ENCODE measurements at regions not wholly inside any gene's neighbourhood (a gene's known extent, or its start where the extent isn't known, plus 50 kb on each side); places are given as distances from the start of the nearest gene placed in this dataset.

DNA sequence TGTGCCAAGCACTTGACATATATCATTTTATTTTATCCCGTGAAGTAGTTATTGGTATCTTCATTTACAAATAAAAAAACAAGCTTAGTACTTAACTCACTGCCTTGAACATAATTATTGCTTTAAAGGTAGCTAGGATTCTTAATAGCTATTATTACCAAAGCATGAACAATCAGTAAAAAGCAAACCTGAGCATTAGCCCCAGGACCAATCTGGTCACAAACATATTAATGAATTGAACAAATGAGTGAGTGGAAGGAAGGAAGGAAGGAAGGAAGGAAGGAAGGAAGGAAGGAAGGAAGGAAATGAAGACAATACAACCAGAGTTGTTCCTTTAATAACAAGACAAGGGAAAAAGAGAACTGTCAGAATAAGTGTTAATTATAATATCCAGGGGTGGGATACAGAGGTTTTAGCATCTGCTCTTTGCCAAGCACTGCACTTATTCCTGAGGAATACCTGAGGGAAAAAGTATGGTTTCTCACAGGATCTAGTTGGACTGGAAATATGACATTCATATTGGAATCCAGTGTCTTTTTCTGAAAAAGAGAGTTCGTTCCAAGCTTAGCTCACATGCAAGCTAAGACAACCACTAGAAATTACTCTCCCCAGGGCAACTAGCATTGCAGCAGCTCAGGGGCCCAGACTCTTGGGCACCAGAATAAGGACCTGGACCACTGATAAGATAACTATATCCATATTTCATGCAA, 172.9 kb upstream of the MGMT start:
- TF ChIP-seq, protein P1, sequence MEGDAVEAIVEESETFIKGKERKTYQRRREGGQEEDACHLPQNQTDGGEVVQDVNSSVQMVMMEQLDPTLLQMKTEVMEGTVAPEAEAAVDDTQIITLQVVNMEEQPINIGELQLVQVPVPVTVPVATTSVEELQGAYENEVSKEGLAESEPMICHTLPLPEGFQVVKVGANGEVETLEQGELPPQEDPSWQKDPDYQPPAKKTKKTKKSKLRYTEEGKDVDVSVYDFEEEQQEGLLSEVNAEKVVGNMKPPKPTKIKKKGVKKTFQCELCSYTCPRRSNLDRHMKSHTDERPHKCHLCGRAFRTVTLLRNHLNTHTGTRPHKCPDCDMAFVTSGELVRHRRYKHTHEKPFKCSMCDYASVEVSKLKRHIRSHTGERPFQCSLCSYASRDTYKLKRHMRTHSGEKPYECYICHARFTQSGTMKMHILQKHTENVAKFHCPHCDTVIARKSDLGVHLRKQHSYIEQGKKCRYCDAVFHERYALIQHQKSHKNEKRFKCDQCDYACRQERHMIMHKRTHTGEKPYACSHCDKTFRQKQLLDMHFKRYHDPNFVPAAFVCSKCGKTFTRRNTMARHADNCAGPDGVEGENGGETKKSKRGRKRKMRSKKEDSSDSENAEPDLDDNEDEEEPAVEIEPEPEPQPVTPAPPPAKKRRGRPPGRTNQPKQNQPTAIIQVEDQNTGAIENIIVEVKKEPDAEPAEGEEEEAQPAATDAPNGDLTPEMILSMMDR (CRISPR knock-in tag; IDR thresholded peaks at IDR 0.05): no peak
- TF ChIP-seq EZH2 (conservative IDR thresholded peaks at IDR 0.05; ENCODE audit: low read depth, low read length) (no peak), SUZ12 (IDR thresholded peaks at IDR 0.05; ENCODE audit: low read depth, low read length) (no peak), ZKSCAN1 (IDR thresholded peaks at IDR 0.05; ENCODE audit: low read length) (no peak), POLR2AphosphoS5 (IDR thresholded peaks at IDR 0.05; ENCODE audit: low read depth, low read length) (no peak), ZKSCAN5 (CRISPR knock-in tag; IDR thresholded peaks at IDR 0.05) (no peak), ZNF296 (CRISPR knock-in tag; conservative IDR thresholded peaks at IDR 0.05) (no peak), SP1 (IDR thresholded peaks at IDR 0.05) (no peak), SP1 (CRISPR knock-in tag; IDR thresholded peaks at IDR 0.05) (no peak), SNRNP70 (IDR thresholded peaks at IDR 0.05; ENCODE audit: low read depth, low read length) (no peak), POGZ (CRISPR knock-in tag; IDR thresholded peaks at IDR 0.05) (no peak), NCOR1 (IDR thresholded peaks at IDR 0.05; ENCODE audit: borderline replicate concordance, low read length) (no peak), PHF21A (CRISPR knock-in tag; IDR thresholded peaks at IDR 0.05) (no peak)
- TF ChIP-seq, protein P2, sequence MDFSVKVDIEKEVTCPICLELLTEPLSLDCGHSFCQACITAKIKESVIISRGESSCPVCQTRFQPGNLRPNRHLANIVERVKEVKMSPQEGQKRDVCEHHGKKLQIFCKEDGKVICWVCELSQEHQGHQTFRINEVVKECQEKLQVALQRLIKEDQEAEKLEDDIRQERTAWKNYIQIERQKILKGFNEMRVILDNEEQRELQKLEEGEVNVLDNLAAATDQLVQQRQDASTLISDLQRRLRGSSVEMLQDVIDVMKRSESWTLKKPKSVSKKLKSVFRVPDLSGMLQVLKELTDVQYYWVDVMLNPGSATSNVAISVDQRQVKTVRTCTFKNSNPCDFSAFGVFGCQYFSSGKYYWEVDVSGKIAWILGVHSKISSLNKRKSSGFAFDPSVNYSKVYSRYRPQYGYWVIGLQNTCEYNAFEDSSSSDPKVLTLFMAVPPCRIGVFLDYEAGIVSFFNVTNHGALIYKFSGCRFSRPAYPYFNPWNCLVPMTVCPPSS (IDR thresholded peaks at IDR 0.05): no peak
- TF ChIP-seq, protein P3, sequence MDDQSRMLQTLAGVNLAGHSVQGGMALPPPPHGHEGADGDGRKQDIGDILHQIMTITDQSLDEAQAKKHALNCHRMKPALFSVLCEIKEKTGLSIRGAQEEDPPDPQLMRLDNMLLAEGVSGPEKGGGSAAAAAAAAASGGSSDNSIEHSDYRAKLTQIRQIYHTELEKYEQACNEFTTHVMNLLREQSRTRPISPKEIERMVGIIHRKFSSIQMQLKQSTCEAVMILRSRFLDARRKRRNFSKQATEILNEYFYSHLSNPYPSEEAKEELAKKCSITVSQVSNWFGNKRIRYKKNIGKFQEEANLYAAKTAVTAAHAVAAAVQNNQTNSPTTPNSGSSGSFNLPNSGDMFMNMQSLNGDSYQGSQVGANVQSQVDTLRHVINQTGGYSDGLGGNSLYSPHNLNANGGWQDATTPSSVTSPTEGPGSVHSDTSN (CRISPR knock-in tag; IDR thresholded peaks at IDR 0.05; ENCODE audit: borderline replicate concordance): no peak

All from HepG2 (cell line).